Endothelial cell of umbilical vein (primary cell): ENCODE measurements at regions not wholly inside any gene's neighbourhood (a gene's known extent, or its start where the extent isn't known, plus 50 kb on each side); places are given as distances from the start of the nearest gene placed in this dataset.

Experiments used
- BruUV-seq: library from RNA; stranded (reverse); fragments of 400-500 nt; replicated peaks from 2 replicates; lab custom pipeline; 2021; lab: Mats Ljungman, UMichigan
- CTCF ChIA-PET: fragments of 300-600, 350-600 bp; sonication (Branson Sonifier 250); formaldehyde crosslinking; loops from one replicate; lab custom pipeline; 2021; ENCODE audit warnings: antibody characterized with exemption, inconsistent platforms; lab: Charles Lee
- POLR2A ChIA-PET: fragments of 300-600, 350-600 bp; sonication (Branson Sonifier 250); formaldehyde crosslinking; loops from one replicate; lab custom pipeline; 2021; ENCODE audit warnings: antibody characterized with exemption, inconsistent platforms; lab: Charles Lee
- DNase-seq: peaks from one replicate; pipeline ENCODE4 v3.0.0-alpha.2; 2011; ENCODE audit warnings: low read depth, low spot score
- FAIRE-seq: peaks from 2 replicates; lab custom pipeline; 2011; peaks lifted over from hg19 to GRCh38; lab: Jason Lieb, UNC
- H2AFZ ChIP-seq: 2 replicates; pipeline ENCODE4 v1.6.0; 2012; ENCODE audit warnings: low read depth, low read length, control low read depth, inconsistent platforms
- H3K27ac ChIP-seq: 2 replicates; pipeline ENCODE4 v1.5.1; 2011; ENCODE audit warnings: low read depth, mild to moderate bottlenecking, control low read depth, low read length, moderate library complexity; ENCODE audit not compliant: insufficient read depth
- H3K27me3 ChIP-seq, 2 experiments: 2 replicates each; pipeline versions ENCODE4 v1.6.0 to v1.6.1; 2011; ENCODE audit warnings: low read length in 2 of 2, mixed read lengths in 1 of 2; ENCODE audit not compliant: control insufficient read depth in 2 of 2, insufficient read depth in 2 of 2
- H3K36me3 ChIP-seq, 2 experiments: 2 replicates in 1 of 2; 3 replicates in 1 of 2; pipeline ENCODE4 v1.5.1; 2011; ENCODE audit warnings: low read length in 2 of 2, mild to moderate bottlenecking in 1 of 2, moderate library complexity in 1 of 2; ENCODE audit not compliant: control insufficient read depth in 2 of 2, insufficient read depth in 2 of 2; ENCODE audit errors: extremely low read depth in 1 of 2
- H3K4me1 ChIP-seq: 3 replicates; pipeline ENCODE4 v1.5.1; 2011; ENCODE audit warnings: mild to moderate bottlenecking, low read length; ENCODE audit not compliant: control insufficient read depth, insufficient read depth; ENCODE audit errors: extremely low read depth
- H3K4me2 ChIP-seq: 2 replicates; pipeline ENCODE4 v1.6.1; 2011; ENCODE audit warnings: low read length, control low read depth, mixed read lengths; ENCODE audit not compliant: insufficient read depth
- H3K4me3 ChIP-seq, 3 experiments: fragments of 200-600 bp in 1 of 3; sonication (generic), shearing (Covaris generic) in 1 of 3; replicated peaks in 1 of 3; 2 replicates each; pipeline ENCODE4 v1.5.1; 2011 to 2016; ENCODE audit warnings: control low read depth in 3 of 3, low read length in 3 of 3, mild to moderate bottlenecking in 2 of 3, inconsistent platforms in 1 of 3, low read depth in 1 of 3, moderate library complexity in 1 of 3; ENCODE audit not compliant: insufficient read depth in 1 of 3
- H3K79me2 ChIP-seq: 2 replicates; pipeline ENCODE4 v1.6.0; 2012; ENCODE audit warnings: low read length, inconsistent platforms; ENCODE audit not compliant: control insufficient read depth, insufficient read depth
- H3K9ac ChIP-seq: replicated peaks from 2 replicates; pipeline ENCODE3; 2011; ENCODE audit warnings: low read length, control low read depth; ENCODE audit not compliant: insufficient read depth; ENCODE audit errors: extremely low read depth
- H3K9me1 ChIP-seq: replicated peaks from 3 replicates; pipeline ENCODE4 v1.6.0; 2011; ENCODE audit warnings: mild to moderate bottlenecking, low read length; ENCODE audit not compliant: control insufficient read depth, insufficient read depth; ENCODE audit errors: extremely low read depth
- H3K9me3 ChIP-seq: replicated peaks from 2 replicates; pipeline ENCODE4 v1.5.1; 2012; ENCODE audit warnings: low read length, inconsistent platforms; ENCODE audit not compliant: control insufficient read depth, insufficient read depth
- H4K20me1 ChIP-seq: replicated peaks from 2 replicates; pipeline ENCODE3; 2011; ENCODE audit warnings: mild to moderate bottlenecking, low read length; ENCODE audit not compliant: control insufficient read depth, insufficient read depth; ENCODE audit errors: extremely low read depth
- EZH2 ChIP-seq: IDR thresholded peaks from 2 replicates; pipeline ENCODE4 v1.6.1; 2012; ENCODE audit warnings: borderline replicate concordance, low read depth, mild to moderate bottlenecking, moderate library complexity, low read length, inconsistent platforms; ENCODE audit not compliant: severe bottlenecking
- GATA2 ChIP-seq: IDR thresholded peaks from 2 replicates; pipeline ENCODE4 v1.7.0; 2011; ENCODE audit warnings: low read depth, mild to moderate bottlenecking, moderate library complexity, mixed read lengths, low read length; ENCODE audit not compliant: insufficient read length, insufficient read depth
- MYC ChIP-seq: IDR thresholded peaks from one replicate; pipeline ENCODE4 v1.6.1; 2011; ENCODE audit warnings: mild to moderate bottlenecking, low read depth, low read length
- POLR2AphosphoS5 ChIP-seq: IDR thresholded peaks from 2 replicates; pipeline ENCODE4 v1.6.1; 2012; ENCODE audit warnings: low read depth, mild to moderate bottlenecking, control low read depth, low read length, moderate library complexity; ENCODE audit not compliant: insufficient read depth
- dilution Hi-C: fragments of 300-500 bp; cut with MboI; formaldehyde crosslinking; loops from one replicate; pipeline ENCODE4 v1.15.0; 2019; ENCODE audit warnings: low sequenced_read_pairs; ENCODE audit not compliant: extremely low pct_ligation_motif_present
- intact Hi-C: fragments of 100-400 bp; cut with micrococcal nuclease; formaldehyde crosslinking; loops from one replicate; pipeline ENCODE4 v1.10.0; 2022
- TF ChIP-seq, protein P1 (sequence below), 2 donors: IDR thresholded peaks; 1 replicate in 1 of 2; 2 replicates in 1 of 2; pipeline ENCODE4 v1.5.1; 2011; ENCODE audit warnings: low read length in 2 of 2, mild to moderate bottlenecking in 2 of 2, moderate library complexity in 2 of 2, control low read depth in 1 of 2, inconsistent platforms in 1 of 2, low read depth in 1 of 2; ENCODE audit not compliant: insufficient read depth in 1 of 2; ENCODE audit errors: extremely low read depth in 1 of 2

DNA sequence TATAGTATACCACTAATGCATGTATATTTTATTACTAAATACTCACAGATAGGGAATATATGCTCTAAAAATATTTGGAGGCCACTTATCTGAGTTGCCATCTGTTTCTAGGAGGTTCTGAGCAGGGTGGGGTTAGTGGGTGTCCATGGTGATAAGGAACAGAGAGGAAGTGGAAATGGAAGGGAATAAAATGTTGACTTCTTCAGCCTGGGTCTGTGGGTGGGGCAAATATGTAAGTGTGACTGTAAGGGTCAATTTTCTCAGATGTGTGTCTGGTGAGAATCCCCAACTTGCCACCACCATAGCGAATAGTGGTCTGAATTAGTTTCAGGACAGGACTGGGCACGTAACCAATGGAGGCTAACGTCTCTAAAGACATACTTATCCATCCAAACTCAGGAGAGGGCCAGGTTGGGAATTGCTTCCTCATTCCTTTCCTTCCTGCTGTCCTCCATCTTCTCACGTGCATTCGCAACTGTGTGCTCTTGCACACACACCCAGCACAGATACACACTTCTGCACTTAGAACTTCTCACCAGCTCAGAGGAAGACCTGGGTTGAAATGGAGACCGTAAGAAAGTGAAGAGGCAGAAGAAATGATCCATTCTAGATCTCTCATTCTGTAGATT, 54.2 kb upstream of the GZMB start:
- Histone ChIP-seq H4K20me1 (no peaks in the 10 kb centered on the region), H3K4me2 (no peak overlapping the region), H3K4me1 (no peaks in the 10 kb centered on the region), H3K79me2 (no peaks in the 10 kb centered on the region), H3K9me1 (no peaks in the 10 kb centered on the region), H3K36me3 (no peaks in the 10 kb centered on the region), H2AFZ (no peak overlapping the region), H3K4me3 (no peak overlapping the region), H3K27ac (no peak overlapping the region), H3K9me3 (no peaks in the 10 kb centered on the region), H3K27me3 (peaks cover 0 to under 1% of the 10 kb centered on the region in 2 experiments), H3K9ac (no peak overlapping the region)
- dilution Hi-C loops (no loop called here), intact Hi-C loops (no loop called here)
- no peak for DNase-seq
- ChIA-PET CTCF (interaction anchor here (1.6 kb wide), 1 partner anchor 22 kb away, joined by 4 read pairs; no protein-coding TSS in a partner anchor), POLR2A (no interaction called here)
- BruUV-seq: no TSS peak
- TF ChIP-seq POLR2AphosphoS5 (no peak), MYC (no peak), EZH2 (no peak), GATA2 (no peak)
- TF ChIP-seq, protein P1, sequence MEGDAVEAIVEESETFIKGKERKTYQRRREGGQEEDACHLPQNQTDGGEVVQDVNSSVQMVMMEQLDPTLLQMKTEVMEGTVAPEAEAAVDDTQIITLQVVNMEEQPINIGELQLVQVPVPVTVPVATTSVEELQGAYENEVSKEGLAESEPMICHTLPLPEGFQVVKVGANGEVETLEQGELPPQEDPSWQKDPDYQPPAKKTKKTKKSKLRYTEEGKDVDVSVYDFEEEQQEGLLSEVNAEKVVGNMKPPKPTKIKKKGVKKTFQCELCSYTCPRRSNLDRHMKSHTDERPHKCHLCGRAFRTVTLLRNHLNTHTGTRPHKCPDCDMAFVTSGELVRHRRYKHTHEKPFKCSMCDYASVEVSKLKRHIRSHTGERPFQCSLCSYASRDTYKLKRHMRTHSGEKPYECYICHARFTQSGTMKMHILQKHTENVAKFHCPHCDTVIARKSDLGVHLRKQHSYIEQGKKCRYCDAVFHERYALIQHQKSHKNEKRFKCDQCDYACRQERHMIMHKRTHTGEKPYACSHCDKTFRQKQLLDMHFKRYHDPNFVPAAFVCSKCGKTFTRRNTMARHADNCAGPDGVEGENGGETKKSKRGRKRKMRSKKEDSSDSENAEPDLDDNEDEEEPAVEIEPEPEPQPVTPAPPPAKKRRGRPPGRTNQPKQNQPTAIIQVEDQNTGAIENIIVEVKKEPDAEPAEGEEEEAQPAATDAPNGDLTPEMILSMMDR (IDR thresholded peaks at IDR 0.05; ENCODE audit: extremely low read depth in 1 of 2, insufficient read depth in 1 of 2, low read depth in 1 of 2, low read length in 2 of 2): no peak
- no peak for FAIRE-seq
